Keratinocyte (primary cell): ENCODE measurements at regions not wholly inside any gene's neighbourhood (a gene's known extent, or its start where the extent isn't known, plus 50 kb on each side); places are given as distances from the start of the nearest gene placed in this dataset.
"Not testable (repeated sequence)": the region's sequence is repeated elsewhere in the genome, so short reads cannot be mapped to it uniquely, and the experiment has no call there.

Experiments used
- DNase-seq: peaks from one replicate; pipeline ENCODE4 v3.0.0-alpha.2; 2011; ENCODE audit warnings: low read depth, missing footprints, low spot score
- FAIRE-seq: peaks from 2 replicates; lab custom pipeline; 2011; peaks lifted over from hg19 to GRCh38; lab: Jason Lieb, UNC
- H2AFZ ChIP-seq: 2 replicates; pipeline ENCODE4 v1.6.0; 2012; ENCODE audit warnings: low read length, control low read depth, inconsistent platforms; ENCODE audit not compliant: control insufficient read depth
- H3K27ac ChIP-seq: 2 replicates; pipeline ENCODE4 v1.5.1; 2011; ENCODE audit warnings: low read length; ENCODE audit not compliant: control insufficient read depth, insufficient read depth
- H3K27me3 ChIP-seq: 3 replicates; pipeline ENCODE4 v1.6.0; 2011; ENCODE audit warnings: low read length; ENCODE audit not compliant: control insufficient read depth, insufficient read depth; ENCODE audit errors: extremely low read depth
- H3K36me3 ChIP-seq, 2 experiments: 2 replicates in 1 of 2; 3 replicates in 1 of 2; pipeline ENCODE4 v1.5.1; 2011; ENCODE audit warnings: low read length in 2 of 2, mild to moderate bottlenecking in 1 of 2; ENCODE audit not compliant: control insufficient read depth in 2 of 2, insufficient read depth in 2 of 2; ENCODE audit errors: extremely low read depth in 1 of 2
- H3K4me1 ChIP-seq: 3 replicates; pipeline ENCODE4 v1.5.1; 2011; ENCODE audit warnings: low read length; ENCODE audit not compliant: control insufficient read depth, insufficient read depth; ENCODE audit errors: extremely low read depth
- H3K4me2 ChIP-seq: 3 replicates; pipeline ENCODE4 v1.6.0; 2011; ENCODE audit warnings: low read depth, low read length; ENCODE audit not compliant: control insufficient read depth, insufficient read depth; ENCODE audit errors: extremely low read depth
- H3K4me3 ChIP-seq, 3 experiments: fragments of 200-600 bp in 1 of 3; sonication (generic) in 1 of 3; 2 replicates in 2 of 3; 3 replicates in 1 of 3; pipeline ENCODE4 v1.5.1; 2011 to 2016; ENCODE audit warnings: low read length in 3 of 3, mild to moderate bottlenecking in 3 of 3, control low read depth in 2 of 3, inconsistent platforms in 1 of 3, low read depth in 1 of 3, mixed read lengths in 1 of 3, mixed run types in 1 of 3, moderate library complexity in 1 of 3; ENCODE audit not compliant: control insufficient read depth in 2 of 3, insufficient read depth in 2 of 3; ENCODE audit errors: extremely low read depth in 1 of 3
- H3K79me2 ChIP-seq: 2 replicates; pipeline ENCODE4 v1.6.0; 2012; ENCODE audit warnings: low read length; ENCODE audit not compliant: control insufficient read depth, insufficient read depth
- H3K9ac ChIP-seq: 3 replicates; pipeline ENCODE4 v1.6.0; 2011; ENCODE audit warnings: low read length; ENCODE audit not compliant: control insufficient read depth, insufficient read depth; ENCODE audit errors: extremely low read depth
- H3K9me1 ChIP-seq: 3 replicates; pipeline ENCODE4 v1.6.0; 2011; ENCODE audit warnings: low read length; ENCODE audit not compliant: control insufficient read depth, insufficient read depth; ENCODE audit errors: extremely low read depth
- H3K9me3 ChIP-seq: 2 replicates; pipeline ENCODE4 v1.5.1; 2012; ENCODE audit warnings: low read depth, low read length; ENCODE audit not compliant: control insufficient read depth
- H4K20me1 ChIP-seq: 3 replicates; pipeline ENCODE4 v1.6.0; 2011; ENCODE audit warnings: low read length; ENCODE audit not compliant: control insufficient read depth, insufficient read depth; ENCODE audit errors: extremely low read depth
- CTCF ChIP-seq, 3 experiments: IDR thresholded peaks in 1 of 3; conservative IDR thresholded peaks in 1 of 3; optimal IDR thresholded peaks in 1 of 3; 2 replicates in 2 of 3; 3 replicates in 1 of 3; pipeline versions ENCODE3 to v1.5.1; 2011; ENCODE audit warnings: low read length in 3 of 3, mild to moderate bottlenecking in 3 of 3, moderate library complexity in 2 of 3, control low read depth in 1 of 3, inconsistent platforms in 1 of 3; ENCODE audit not compliant: insufficient read depth in 2 of 3; ENCODE audit errors: extremely low read depth in 1 of 3
- EZH2 ChIP-seq: IDR thresholded peaks from one replicate; pipeline ENCODE4 v1.6.1; 2012; ENCODE audit warnings: inconsistent platforms, mild to moderate bottlenecking, low read length, moderate library complexity
- dilution Hi-C: fragments of 300-500 bp; cut with MboI; formaldehyde crosslinking; loops from one replicate; pipeline ENCODE4 v1.7.0; 2020; ENCODE audit warnings: low sequenced_read_pairs; ENCODE audit not compliant: extremely low pct_ligation_motif_present

GRCh38 chr6:74256381-74256780 lies 560.4 kb downstream of the CD109 start:
- Histone ChIP-seq H3K4me1 (peaks cover under 1% of the 10 kb centered on the region), H3K9me3 (no peaks in the 10 kb centered on the region), H3K4me2 (no peak overlapping the region), H3K4me3 (no peak overlapping the region), H4K20me1 (no peaks in the 10 kb centered on the region), H3K36me3 (no peaks in the 10 kb centered on the region), H3K27me3 (no peaks in the 10 kb centered on the region), H3K9ac (no peak overlapping the region), H3K27ac (no peak overlapping the region), H3K79me2 (no peaks in the 10 kb centered on the region), H3K9me1 (no peaks in the 10 kb centered on the region), H2AFZ (no peak overlapping the region)
- dilution Hi-C loops: no loop called here
- DNase-seq (no peak), FAIRE-seq (no peak)
- no peak for TF ChIP-seq EZH2
- no peak for TF ChIP-seq CTCF (optimal IDR thresholded peaks at IDR 0.05 in 1 of 3, IDR thresholded peaks at IDR 0.05 in 1 of 3, conservative IDR thresholded peaks at IDR 0.05 in 1 of 3; ENCODE audit: extremely low read depth in 1 of 3, insufficient read depth in 2 of 3, low read length in 3 of 3)

- dilution Hi-C loops, DNase-seq, H3K4me3 ChIP-seq, H3K4me2 ChIP-seq, H3K36me3 ChIP-seq, H4K20me1 ChIP-seq, H3K9me3 ChIP-seq, H2AFZ ChIP-seq, H3K27ac ChIP-seq, H3K27me3 ChIP-seq, H3K79me2 ChIP-seq, H3K9ac ChIP-seq, FAIRE-seq, H3K9me1 ChIP-seq, H3K4me1 ChIP-seq: not testable (repeated sequence)
Observed at GRCh38 chr6:74255007-74255406, 559.0 kb downstream of the CD109 start.

- FAIRE-seq: peak; percentile 93
- H3K36me3 ChIP-seq, H3K79me2 ChIP-seq, dilution Hi-C loops, H4K20me1 ChIP-seq, H3K9ac ChIP-seq, H3K27me3 ChIP-seq, H3K27ac ChIP-seq, H3K4me2 ChIP-seq, DNase-seq, H2AFZ ChIP-seq, H3K9me1 ChIP-seq, H3K4me3 ChIP-seq, H3K9me3 ChIP-seq: not testable (repeated sequence)
- H3K4me1 ChIP-seq: peaks cover 16% of the 10 kb centered on the region
Observed at GRCh38 chr6:74254147-74254546, 558.1 kb downstream of the CD109 start.
